ENCODE measurements at regions not wholly inside any gene's neighbourhood (a gene's known extent, or its start where the extent isn't known, plus 50 kb on each side); places are given as distances from the start of the nearest gene placed in this dataset.

GRCh38 chr6:2396042-2396657 is 150.7 kb upstream of the GMDS start:
- Histone ChIP-seq H3K4me2 (ENCODE audit: insufficient read depth, low read length, poor library complexity, severe bottlenecking) (no peak overlapping the region), H2BK120ac (ENCODE audit: low read depth, low read length) (no peak overlapping the region), H3K79me1 (ENCODE audit: low read depth, low read length) (no peaks in the 10 kb centered on the region), H2BK15ac (ENCODE audit: low read length) (no peak overlapping the region), H2BK12ac (ENCODE audit: low read length) (no peak overlapping the region), H3K14ac (ENCODE audit: low read length) (no peak overlapping the region), H3K36me3 (replicated peaks in 1 of 2; ENCODE audit: control insufficient read depth in 2 of 2, insufficient read depth in 2 of 2, low read length in 2 of 2) (no peaks in the 10 kb centered on the region), H3K4me1 (ENCODE audit: control insufficient read depth in 2 of 2, insufficient read depth in 1 of 2, low read depth in 1 of 2, low read length in 2 of 2) (no peaks in the 10 kb centered on the region), H2AFZ (ENCODE audit: low read length) (no peak overlapping the region), H3K4ac (ENCODE audit: low read length) (no peak overlapping the region), H4K8ac (ENCODE audit: low read depth, low read length) (no peak overlapping the region), H3K27me3 (ENCODE audit: control insufficient read depth in 3 of 3, insufficient read depth in 3 of 3, low read depth in 1 of 3, low read length in 3 of 3) (no peaks in the 10 kb centered on the region), H3K4me3 (ENCODE audit: low read length in 2 of 2) (no peak overlapping the region), H2AK5ac (ENCODE audit: low read depth, low read length) (no peak overlapping the region), H3K9ac (ENCODE audit: low read depth, low read length, poor library complexity) (no peak overlapping the region), H3K23ac (ENCODE audit: low read depth, low read length, poor library complexity) (no peak overlapping the region), H3K9me3 (replicated peaks in 1 of 2; ENCODE audit: control insufficient read depth in 2 of 2, insufficient read depth in 1 of 2, low read depth in 1 of 2, low read length in 2 of 2) (peaks cover 0 to 5% of the 10 kb centered on the region in 2 donors), H2BK5ac (ENCODE audit: low read length) (no peak overlapping the region), H3K27ac (replicated peaks; ENCODE audit: low read length) (no peak overlapping the region), H3K18ac (ENCODE audit: low read length) (no peak overlapping the region), H4K91ac (ENCODE audit: low read depth, low read length, poor library complexity) (no peak overlapping the region)
- DNase-seq (ENCODE audit: low spot score) = no peak
- WGBS, 2 donors (ENCODE audit: extremely low coverage in 2 of 2, insufficient read length in 2 of 2, insufficient replicate concordance in 1 of 2) = no CpG with 5 or more reads among the region's 6 CpGs

- no CpG with 5 or more reads among the region's 11 CpGs for whole genome bisulfite sequencing, 2 donors (ENCODE audit: extremely low coverage in 2 of 2, insufficient read length in 2 of 2, insufficient replicate concordance in 1 of 2)
- Histone ChIP-seq H3K79me1 (ENCODE audit: low read depth, low read length) (no peaks in the 10 kb centered on the region), H3K9ac (ENCODE audit: low read depth, low read length, poor library complexity) (no peak overlapping the region), H2BK12ac (ENCODE audit: low read length) (no peak overlapping the region), H2AK5ac (ENCODE audit: low read depth, low read length) (no peak overlapping the region), H3K4me3 (ENCODE audit: low read length in 2 of 2) (peak overlapping the region in 1 of 2 donors; percentile 2), H3K27ac (replicated peaks; ENCODE audit: low read length) (no peak overlapping the region), H2BK5ac (ENCODE audit: low read length) (no peak overlapping the region), H3K4me1 (ENCODE audit: control insufficient read depth in 2 of 2, insufficient read depth in 1 of 2, low read depth in 1 of 2, low read length in 2 of 2) (no peaks in the 10 kb centered on the region), H3K9me3 (replicated peaks in 1 of 2; ENCODE audit: control insufficient read depth in 2 of 2, insufficient read depth in 1 of 2, low read depth in 1 of 2, low read length in 2 of 2) (no peaks in the 10 kb centered on the region), H2AFZ (ENCODE audit: low read length) (no peak overlapping the region), H4K8ac (ENCODE audit: low read depth, low read length) (no peak overlapping the region), H3K36me3 (replicated peaks in 1 of 2; ENCODE audit: control insufficient read depth in 2 of 2, insufficient read depth in 2 of 2, low read length in 2 of 2) (no peaks in the 10 kb centered on the region), H4K91ac (ENCODE audit: low read depth, low read length, poor library complexity) (no peak overlapping the region), H3K4ac (ENCODE audit: low read length) (no peak overlapping the region), H3K18ac (ENCODE audit: low read length) (no peak overlapping the region), H2BK120ac (ENCODE audit: low read depth, low read length) (no peak overlapping the region), H3K23ac (ENCODE audit: low read depth, low read length, poor library complexity) (no peak overlapping the region), H3K14ac (ENCODE audit: low read length) (peak overlapping the region; percentile 5), H3K4me2 (ENCODE audit: insufficient read depth, low read length, poor library complexity, severe bottlenecking) (no peak overlapping the region), H3K27me3 (ENCODE audit: control insufficient read depth in 3 of 3, insufficient read depth in 3 of 3, low read depth in 1 of 3, low read length in 3 of 3) (no peaks in the 10 kb centered on the region), H2BK15ac (ENCODE audit: low read length) (no peak overlapping the region)
- no peak for DNase-seq (ENCODE audit: low spot score)
Observed at GRCh38 chr6:2388554-2389324, 143.3 kb upstream of the GMDS start.

- Histone ChIP-seq H3K4ac (ENCODE audit: low read length) (no peak overlapping the region), H4K8ac (ENCODE audit: low read depth, low read length) (no peak overlapping the region)
- DNase-seq (ENCODE audit: low spot score) = no peak
Observed at GRCh38 chr6:2387445-2387844, 142.0 kb upstream of the GMDS start.

GRCh38 chr6:2385471-2385983 is 140.1 kb upstream of the GMDS start:
- H3K27me3 ChIP-seq (ENCODE audit: control insufficient read depth in 3 of 3, insufficient read depth in 3 of 3, low read depth in 1 of 3, low read length in 3 of 3) = no peaks in the 10 kb centered on the region
- no peak overlapping the region for H2BK5ac ChIP-seq (ENCODE audit: low read length)
- no peak overlapping the region for H2AK5ac ChIP-seq (ENCODE audit: low read depth, low read length)
- no peaks in the 10 kb centered on the region for H3K4me1 ChIP-seq (ENCODE audit: control insufficient read depth in 2 of 2, insufficient read depth in 1 of 2, low read depth in 1 of 2, low read length in 2 of 2)
- no peak overlapping the region for H3K23ac ChIP-seq (ENCODE audit: low read depth, low read length, poor library complexity)
- no peak overlapping the region for H3K4ac ChIP-seq (ENCODE audit: low read length)
- no peak overlapping the region for H3K4me2 ChIP-seq (ENCODE audit: insufficient read depth, low read length, poor library complexity, severe bottlenecking)
- no peak overlapping the region for H2AFZ ChIP-seq (ENCODE audit: low read length)
- H3K36me3 ChIP-seq (replicated peaks in 1 of 2; ENCODE audit: control insufficient read depth in 2 of 2, insufficient read depth in 2 of 2, low read length in 2 of 2) = no peaks in the 10 kb centered on the region
- H2BK12ac ChIP-seq (ENCODE audit: low read length) = no peak overlapping the region
- no peak for DNase-seq (ENCODE audit: low spot score)
- H3K27ac ChIP-seq (replicated peaks; ENCODE audit: low read length) = no peak overlapping the region
- no peaks in the 10 kb centered on the region for H3K79me1 ChIP-seq (ENCODE audit: low read depth, low read length)
- no peak overlapping the region for H2BK120ac ChIP-seq (ENCODE audit: low read depth, low read length)
- no peak overlapping the region for H4K8ac ChIP-seq (ENCODE audit: low read depth, low read length)
- no peak overlapping the region for H3K18ac ChIP-seq (ENCODE audit: low read length)
- no peak overlapping the region for H3K14ac ChIP-seq (ENCODE audit: low read length)
- no peaks in the 10 kb centered on the region for H3K9me3 ChIP-seq (replicated peaks in 1 of 2; ENCODE audit: control insufficient read depth in 2 of 2, insufficient read depth in 1 of 2, low read depth in 1 of 2, low read length in 2 of 2)
- no peak overlapping the region for H3K4me3 ChIP-seq (ENCODE audit: low read length in 2 of 2)
- no peak overlapping the region for H3K9ac ChIP-seq (ENCODE audit: low read depth, low read length, poor library complexity)
- H2BK15ac ChIP-seq (ENCODE audit: low read length) = no peak overlapping the region
- WGBS, 2 donors (ENCODE audit: extremely low coverage in 2 of 2, insufficient read length in 2 of 2, insufficient replicate concordance in 1 of 2) = no CpG with 5 or more reads among the region's 9 CpGs
- H4K91ac ChIP-seq (ENCODE audit: low read depth, low read length, poor library complexity) = no peak overlapping the region

More at GRCh38 chr6:2387445-2387844, 142.0 kb upstream of the GMDS start:
- Histone ChIP-seq H4K91ac (ENCODE audit: low read depth, low read length, poor library complexity) (no peak overlapping the region), H3K14ac (ENCODE audit: low read length) (no peak overlapping the region), H3K18ac (ENCODE audit: low read length) (no peak overlapping the region), H3K23ac (ENCODE audit: low read depth, low read length, poor library complexity) (no peak overlapping the region), H3K4me2 (ENCODE audit: insufficient read depth, low read length, poor library complexity, severe bottlenecking) (no peak overlapping the region), H3K79me1 (ENCODE audit: low read depth, low read length) (no peaks in the 10 kb centered on the region), H2BK120ac (ENCODE audit: low read depth, low read length) (no peak overlapping the region), H3K27ac (replicated peaks; ENCODE audit: low read length) (no peak overlapping the region), H3K9me3 (replicated peaks in 1 of 2; ENCODE audit: control insufficient read depth in 2 of 2, insufficient read depth in 1 of 2, low read depth in 1 of 2, low read length in 2 of 2) (no peaks in the 10 kb centered on the region), H3K4me3 (ENCODE audit: low read length in 2 of 2) (no peak overlapping the region), H2BK12ac (ENCODE audit: low read length) (no peak overlapping the region), H2AFZ (ENCODE audit: low read length) (no peak overlapping the region), H2BK5ac (ENCODE audit: low read length) (no peak overlapping the region), H3K4me1 (ENCODE audit: control insufficient read depth in 2 of 2, insufficient read depth in 1 of 2, low read depth in 1 of 2, low read length in 2 of 2) (no peaks in the 10 kb centered on the region), H3K9ac (ENCODE audit: low read depth, low read length, poor library complexity) (no peak overlapping the region), H3K27me3 (ENCODE audit: control insufficient read depth in 3 of 3, insufficient read depth in 3 of 3, low read depth in 1 of 3, low read length in 3 of 3) (no peaks in the 10 kb centered on the region), H3K36me3 (replicated peaks in 1 of 2; ENCODE audit: control insufficient read depth in 2 of 2, insufficient read depth in 2 of 2, low read length in 2 of 2) (no peaks in the 10 kb centered on the region), H2BK15ac (ENCODE audit: low read length) (no peak overlapping the region), H2AK5ac (ENCODE audit: low read depth, low read length) (no peak overlapping the region)
- WGBS, 2 donors (ENCODE audit: extremely low coverage in 2 of 2, insufficient read length in 2 of 2, insufficient replicate concordance in 1 of 2) = no CpG with 5 or more reads among the region's 3 CpGs
